ENCODE measurements at regions not wholly inside any gene's neighbourhood (a gene's known extent, or its start where the extent isn't known, plus 50 kb on each side); places are given as distances from the start of the nearest gene placed in this dataset.

DNA sequence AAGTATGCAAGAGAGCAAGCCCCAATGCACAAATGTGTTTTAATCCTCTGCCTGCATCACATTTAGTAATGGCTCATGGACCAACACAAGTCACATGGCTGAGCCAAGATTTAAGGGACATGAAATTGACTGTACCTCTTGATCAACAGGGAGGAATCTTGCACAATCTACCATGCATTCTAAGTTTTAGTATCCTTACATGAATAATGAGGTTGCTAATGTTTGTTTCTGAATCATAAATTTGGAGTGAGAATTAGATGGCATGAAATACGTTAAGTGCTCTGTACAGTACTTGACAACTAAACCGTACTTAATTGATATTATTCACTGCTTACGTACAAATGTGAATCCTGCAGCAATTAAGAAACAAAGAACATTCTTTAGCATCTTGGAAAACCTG, 553.8 kb upstream of the JAG1 start:
- Histone ChIP-seq H3K9me3 (replicated peaks; ENCODE audit: insufficient read depth, low read length) (no peaks in the 10 kb centered on the region), H3K27ac (ENCODE audit: low read length) (no peak overlapping the region), H4K20me1 (ENCODE audit: insufficient read depth, low read length) (no peaks in the 10 kb centered on the region), H3K4me2 (ENCODE audit: low read depth, low read length) (no peak overlapping the region), H3K9me2 (replicated peaks; ENCODE audit: insufficient read depth, low read length) (no peaks in the 10 kb centered on the region), H3K27me3 (replicated peaks; ENCODE audit: insufficient read depth, low read length) (no peaks in the 10 kb centered on the region), H3K4me1 (ENCODE audit: low read length) (no peaks in the 10 kb centered on the region), H3F3A (ENCODE audit: insufficient read depth, low read length) (no peaks in the 10 kb centered on the region), H2AFZ (ENCODE audit: low read length) (no peak overlapping the region), H3K4me3 (ENCODE audit: low read length) (no peak overlapping the region), H3K79me2 (ENCODE audit: low read length) (no peaks in the 10 kb centered on the region), H3K36me3 (replicated peaks; ENCODE audit: insufficient read depth, low read length) (no peaks in the 10 kb centered on the region), H3K9ac (ENCODE audit: low read length) (no peak overlapping the region)
- no peak for TF ChIP-seq EZH2phosphoT487 (IDR thresholded peaks at IDR 0.05; ENCODE audit: low read length)
- TF ChIP-seq, protein P1, sequence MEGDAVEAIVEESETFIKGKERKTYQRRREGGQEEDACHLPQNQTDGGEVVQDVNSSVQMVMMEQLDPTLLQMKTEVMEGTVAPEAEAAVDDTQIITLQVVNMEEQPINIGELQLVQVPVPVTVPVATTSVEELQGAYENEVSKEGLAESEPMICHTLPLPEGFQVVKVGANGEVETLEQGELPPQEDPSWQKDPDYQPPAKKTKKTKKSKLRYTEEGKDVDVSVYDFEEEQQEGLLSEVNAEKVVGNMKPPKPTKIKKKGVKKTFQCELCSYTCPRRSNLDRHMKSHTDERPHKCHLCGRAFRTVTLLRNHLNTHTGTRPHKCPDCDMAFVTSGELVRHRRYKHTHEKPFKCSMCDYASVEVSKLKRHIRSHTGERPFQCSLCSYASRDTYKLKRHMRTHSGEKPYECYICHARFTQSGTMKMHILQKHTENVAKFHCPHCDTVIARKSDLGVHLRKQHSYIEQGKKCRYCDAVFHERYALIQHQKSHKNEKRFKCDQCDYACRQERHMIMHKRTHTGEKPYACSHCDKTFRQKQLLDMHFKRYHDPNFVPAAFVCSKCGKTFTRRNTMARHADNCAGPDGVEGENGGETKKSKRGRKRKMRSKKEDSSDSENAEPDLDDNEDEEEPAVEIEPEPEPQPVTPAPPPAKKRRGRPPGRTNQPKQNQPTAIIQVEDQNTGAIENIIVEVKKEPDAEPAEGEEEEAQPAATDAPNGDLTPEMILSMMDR (IDR thresholded peaks at IDR 0.05; ENCODE audit: low read length), result no peak
- TF ChIP-seq EZH2 (optimal IDR thresholded peaks at IDR 0.05; ENCODE audit: low read depth, low read length), result no peak
- no peak for DNase-seq

DNA sequence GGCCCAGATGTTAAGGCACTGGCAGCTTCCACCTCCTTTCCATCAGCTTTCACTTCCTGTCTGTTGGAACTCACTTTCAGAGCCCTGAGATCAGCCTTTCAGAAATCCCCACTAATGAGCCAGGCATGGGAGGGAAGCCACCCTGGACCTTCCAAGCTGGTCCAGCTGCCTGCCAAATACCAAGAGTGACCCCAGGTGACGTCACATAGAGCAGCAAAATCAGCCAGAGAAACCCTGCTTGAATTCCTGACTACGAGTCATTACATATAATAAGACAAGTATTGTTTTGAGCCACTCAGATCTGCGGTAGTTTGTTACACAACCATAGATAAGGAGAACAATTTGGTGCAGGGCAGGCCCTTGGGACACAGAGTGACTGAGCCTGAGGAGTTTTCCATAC, 556.0 kb upstream of the JAG1 start:
- Histone ChIP-seq H3K4me2 (ENCODE audit: low read depth, low read length) (no peak overlapping the region), H3K79me2 (ENCODE audit: low read length) (no peaks in the 10 kb centered on the region), H3K9me3 (replicated peaks; ENCODE audit: insufficient read depth, low read length) (no peaks in the 10 kb centered on the region), H2AFZ (ENCODE audit: low read length) (no peak overlapping the region), H3K36me3 (replicated peaks; ENCODE audit: insufficient read depth, low read length) (no peaks in the 10 kb centered on the region), H3K4me1 (ENCODE audit: low read length) (peaks cover 8% of the 10 kb centered on the region), H3K4me3 (ENCODE audit: low read length) (no peak overlapping the region), H3K27me3 (replicated peaks; ENCODE audit: insufficient read depth, low read length) (no peaks in the 10 kb centered on the region), H3K27ac (ENCODE audit: low read length) (no peak overlapping the region), H3F3A (ENCODE audit: insufficient read depth, low read length) (peaks cover 7% of the 10 kb centered on the region; the same call in 1 of the 2 replicates), H4K20me1 (ENCODE audit: insufficient read depth, low read length) (no peaks in the 10 kb centered on the region), H3K9ac (ENCODE audit: low read length) (no peak overlapping the region), H3K9me2 (replicated peaks; ENCODE audit: insufficient read depth, low read length) (no peaks in the 10 kb centered on the region)
- no peak for TF ChIP-seq EZH2phosphoT487 (IDR thresholded peaks at IDR 0.05; ENCODE audit: low read length)
- DNase-seq, result no peak

DNA sequence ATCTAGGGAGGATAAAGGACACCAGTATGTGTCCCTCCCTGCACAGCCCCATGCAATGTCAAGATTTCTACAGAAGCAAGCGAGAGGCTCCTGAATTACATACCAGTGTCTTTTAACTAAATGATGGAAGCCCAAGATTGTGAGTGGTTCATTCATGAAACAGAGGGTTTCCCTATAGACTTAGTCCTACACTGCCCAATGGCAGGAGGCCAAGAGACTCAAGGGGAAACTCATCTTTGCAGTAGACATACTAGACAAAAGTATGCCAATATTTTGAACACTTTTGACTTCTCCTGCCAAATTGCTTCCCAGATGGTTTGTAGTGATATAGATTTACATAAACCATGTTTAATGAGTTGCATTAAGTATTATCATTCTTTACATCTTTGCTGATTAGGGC, 557.2 kb upstream of the JAG1 start:
- no peaks in the 10 kb centered on the region for H3K79me2 ChIP-seq (ENCODE audit: low read length)
- no peak for DNase-seq
- no peaks in the 10 kb centered on the region for H3K27me3 ChIP-seq (replicated peaks; ENCODE audit: insufficient read depth, low read length)
- H3K27ac ChIP-seq (ENCODE audit: low read length), result no peak overlapping the region
- H2AFZ ChIP-seq (ENCODE audit: low read length), result no peak overlapping the region
- H3K4me1 ChIP-seq (ENCODE audit: low read length), result peaks cover 8% of the 10 kb centered on the region
- no peaks in the 10 kb centered on the region for H4K20me1 ChIP-seq (ENCODE audit: insufficient read depth, low read length)
- no peaks in the 10 kb centered on the region for H3K9me3 ChIP-seq (replicated peaks; ENCODE audit: insufficient read depth, low read length)
- no peaks in the 10 kb centered on the region for H3K9me2 ChIP-seq (replicated peaks; ENCODE audit: insufficient read depth, low read length)
- no peak overlapping the region for H3K4me2 ChIP-seq (ENCODE audit: low read depth, low read length)
- H3F3A ChIP-seq (ENCODE audit: insufficient read depth, low read length), result peaks cover 7% of the 10 kb centered on the region; the same call in 1 of the 2 replicates
- no peaks in the 10 kb centered on the region for H3K36me3 ChIP-seq (replicated peaks; ENCODE audit: insufficient read depth, low read length)
- no peak overlapping the region for H3K9ac ChIP-seq (ENCODE audit: low read length)
- no peak overlapping the region for H3K4me3 ChIP-seq (ENCODE audit: low read length)
- TF ChIP-seq EZH2 (optimal IDR thresholded peaks at IDR 0.05; ENCODE audit: low read depth, low read length), result no peak
- TF ChIP-seq, protein P1 (IDR thresholded peaks at IDR 0.05; ENCODE audit: low read length), result no peak
- no peak for TF ChIP-seq EZH2phosphoT487 (IDR thresholded peaks at IDR 0.05; ENCODE audit: low read length)

DNA sequence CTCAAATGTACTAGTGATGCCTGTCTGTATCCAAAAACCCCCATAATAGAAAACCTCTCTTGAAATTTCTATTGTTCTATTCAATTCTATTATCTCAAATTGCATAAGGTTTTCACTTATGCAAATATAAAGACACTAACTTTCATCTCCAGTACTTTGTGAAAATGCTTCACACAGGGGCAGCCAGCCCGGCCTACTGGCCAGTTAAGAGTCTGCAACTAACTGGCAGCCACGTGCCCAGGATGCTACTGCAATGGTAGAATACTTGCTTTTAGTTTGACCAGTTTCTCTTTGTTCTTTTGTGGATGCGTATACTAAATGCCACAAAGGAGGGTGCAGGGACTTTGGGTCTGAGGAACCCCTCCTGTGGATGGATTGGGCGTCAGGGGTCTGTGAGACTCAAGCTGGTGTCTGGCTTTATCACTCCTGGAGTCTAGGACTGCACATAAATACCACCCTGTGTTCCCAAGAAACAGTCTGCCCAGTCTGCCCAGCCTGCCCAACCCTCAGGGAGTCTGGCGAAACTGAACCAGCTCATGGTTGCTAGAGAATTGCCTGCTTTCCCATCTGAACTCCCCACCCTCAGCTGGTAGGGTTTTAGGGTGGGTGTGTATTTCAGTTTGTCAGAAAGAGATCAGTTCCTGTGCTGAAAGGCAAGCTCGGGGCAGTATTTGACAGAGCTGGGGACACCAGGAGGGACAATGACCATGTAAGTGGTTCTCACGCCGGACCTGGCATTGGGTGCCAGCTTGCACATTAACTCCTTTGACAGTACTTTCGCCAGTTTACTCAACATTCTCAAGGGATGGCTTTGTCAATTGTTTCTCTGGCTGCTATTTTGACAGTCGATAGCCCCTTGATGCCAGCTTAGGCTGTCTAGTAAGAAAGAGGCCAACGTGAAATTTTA, 558.2 kb upstream of the JAG1 start:
- Histone ChIP-seq H3K4me1 (ENCODE audit: low read length) (peaks cover 8% of the 10 kb centered on the region), H3K9me3 (replicated peaks; ENCODE audit: insufficient read depth, low read length) (no peaks in the 10 kb centered on the region), H3K4me2 (ENCODE audit: low read depth, low read length) (no peak overlapping the region), H3F3A (ENCODE audit: insufficient read depth, low read length) (peaks cover 7% of the 10 kb centered on the region; the same call in 1 of the 2 replicates), H3K4me3 (ENCODE audit: low read length) (no peak overlapping the region), H3K9ac (ENCODE audit: low read length) (no peak overlapping the region), H3K27me3 (replicated peaks; ENCODE audit: insufficient read depth, low read length) (no peaks in the 10 kb centered on the region), H3K36me3 (replicated peaks; ENCODE audit: insufficient read depth, low read length) (no peaks in the 10 kb centered on the region), H2AFZ (ENCODE audit: low read length) (no peak overlapping the region), H3K79me2 (ENCODE audit: low read length) (no peaks in the 10 kb centered on the region), H3K27ac (ENCODE audit: low read length) (no peak overlapping the region), H4K20me1 (ENCODE audit: insufficient read depth, low read length) (no peaks in the 10 kb centered on the region), H3K9me2 (replicated peaks; ENCODE audit: insufficient read depth, low read length) (no peaks in the 10 kb centered on the region)
- no peak for DNase-seq
- TF ChIP-seq EZH2phosphoT487 (IDR thresholded peaks at IDR 0.05; ENCODE audit: low read length) (no peak), EZH2 (optimal IDR thresholded peaks at IDR 0.05; ENCODE audit: low read depth, low read length) (no peak)
- TF ChIP-seq, protein P1 (IDR thresholded peaks at IDR 0.05; ENCODE audit: low read length), result no peak
